ENCODE measurements at regions not wholly inside any gene's neighbourhood (a gene's known extent, or its start where the extent isn't known, plus 50 kb on each side); places are given as distances from the start of the nearest gene placed in this dataset.

GRCh38 chr11:41982276-41982675 is 522.8 kb upstream of the LRRC4C start:
- DNase-seq, result no peak

- no peak for DNase-seq
Observed at GRCh38 chr11:41982975-41983374, 523.5 kb upstream of the LRRC4C start.

- DNase-seq, result no peak
Observed at GRCh38 chr11:41983475-41983874, 524.0 kb upstream of the LRRC4C start.

GRCh38 chr11:41984023-41984422 is 524.6 kb upstream of the LRRC4C start:
- DNase-seq, result no peak

GRCh38 chr11:41985799-41986198 is 526.3 kb upstream of the LRRC4C start:
- DNase-seq, result no peak

- no peak for DNase-seq
Observed at GRCh38 chr11:41988951-41989572, 529.6 kb upstream of the LRRC4C start.

- DNase-seq, result no peak
Observed at GRCh38 chr11:41989823-41990380, 530.5 kb upstream of the LRRC4C start.

- no peak for DNase-seq
Observed at GRCh38 chr11:41996533-41996932, 537.1 kb upstream of the LRRC4C start.

- no peak for DNase-seq
Observed at GRCh38 chr11:41997844-41998401, 538.5 kb upstream of the LRRC4C start.

- DNase-seq, result no peak
Observed at GRCh38 chr11:41999066-41999465, 539.6 kb upstream of the LRRC4C start.

GRCh38 chr11:42003801-42004200 is 544.3 kb upstream of the LRRC4C start:
- DNase-seq, result no peak

- no peak for DNase-seq
Observed at GRCh38 chr11:42006766-42007165, 547.3 kb upstream of the LRRC4C start.

- DNase-seq, result no peak
Observed at GRCh38 chr11:42012271-42012670, 552.8 kb upstream of the LRRC4C start.

- DNase-seq, result no peak
Observed at GRCh38 chr11:42013656-42014201, 554.3 kb upstream of the LRRC4C start.

- DNase-seq, result no peak
Observed at GRCh38 chr11:42021911-42022310, 562.5 kb upstream of the LRRC4C start.

GRCh38 chr11:42023267-42023666 is 563.8 kb upstream of the LRRC4C start:
- no peak for DNase-seq

- DNase-seq, result no peak
Observed at GRCh38 chr11:42025121-42025803, 565.8 kb upstream of the LRRC4C start.

GRCh38 chr11:42034826-42035225 is 575.4 kb upstream of the LRRC4C start:
- no peak for DNase-seq

- no peak for DNase-seq
Observed at GRCh38 chr11:42036201-42036600, 576.7 kb upstream of the LRRC4C start.

GRCh38 chr11:42043312-42043711 is 583.9 kb upstream of the LRRC4C start:
- no peak for DNase-seq

GRCh38 chr11:42047637-42048555 is 588.4 kb upstream of the LRRC4C start:
- DNase-seq, result no peak

GRCh38 chr11:42049186-42049585 is 589.7 kb upstream of the LRRC4C start:
- DNase-seq, result no peak

- DNase-seq, result no peak
Observed at GRCh38 chr11:42049650-42050049, 590.2 kb upstream of the LRRC4C start.

Data from NCI-H2081 (cell line).